H9 (cell line): ENCODE measurements at regions not wholly inside any gene's neighbourhood (a gene's known extent, or its start where the extent isn't known, plus 50 kb on each side); places are given as distances from the start of the nearest gene placed in this dataset.

Experiments
- DNase-seq: peaks from one replicate; pipeline ENCODE4 v3.0.0-alpha.2; 2017
- H2AFZ ChIP-seq: one replicate; pipeline ENCODE4 v1.6.1; 2013; ENCODE audit warnings: mild to moderate bottlenecking, low read length, control low read depth, moderate library complexity
- H2AK5ac ChIP-seq: 2 replicates; pipeline ENCODE4 v1.6.1; 2013; ENCODE audit warnings: low read length, control low read depth, mixed read lengths; ENCODE audit not compliant: insufficient read length
- H2BK120ac ChIP-seq: one replicate; pipeline ENCODE4 v1.6.1; 2013; ENCODE audit warnings: low read depth, mild to moderate bottlenecking, low read length, control low read depth, inconsistent platforms; ENCODE audit not compliant: poor library complexity, severe bottlenecking
- H2BK12ac ChIP-seq: 2 replicates; pipeline ENCODE4 v1.6.1; 2013; ENCODE audit warnings: low read length, control low read depth, mixed read lengths, low read depth; ENCODE audit not compliant: insufficient read length
- H2BK15ac ChIP-seq: 2 replicates; pipeline ENCODE4 v1.6.1; 2013; ENCODE audit warnings: low read depth, low read length, control low read depth
- H2BK20ac ChIP-seq: one replicate; pipeline ENCODE4 v1.6.1; 2013; ENCODE audit warnings: low read depth, mild to moderate bottlenecking, low read length, control low read depth, inconsistent platforms; ENCODE audit not compliant: poor library complexity, severe bottlenecking
- H2BK5ac ChIP-seq: 2 replicates; pipeline ENCODE4 v1.6.1; 2013; ENCODE audit warnings: low read length, control low read depth, mixed read lengths; ENCODE audit not compliant: insufficient read length
- H3K14ac ChIP-seq: 2 replicates; pipeline ENCODE4 v1.6.1; 2013; ENCODE audit warnings: low read length, control low read depth; ENCODE audit not compliant: insufficient read depth
- H3K18ac ChIP-seq: 2 replicates; pipeline ENCODE4 v1.6.1; 2013; ENCODE audit warnings: low read depth, mild to moderate bottlenecking, mixed read lengths, low read length, control low read depth; ENCODE audit not compliant: insufficient read length
- H3K23ac ChIP-seq: 2 replicates; pipeline ENCODE4 v1.6.1; 2013; ENCODE audit warnings: low read length, control low read depth, mixed read lengths, low read depth; ENCODE audit not compliant: insufficient read length
- H3K23me2 ChIP-seq: 2 replicates; pipeline ENCODE4 v1.6.1; 2013; ENCODE audit warnings: low read depth, mild to moderate bottlenecking, mixed read lengths, low read length, control low read depth; ENCODE audit not compliant: insufficient read length, poor library complexity, severe bottlenecking
- H3K27ac ChIP-seq: 2 replicates; pipeline ENCODE4 v1.5.1; 2013; ENCODE audit warnings: low read length, control low read depth, mixed read lengths, low read depth; ENCODE audit not compliant: insufficient read length
- H3K27me3 ChIP-seq: 2 replicates; pipeline ENCODE4 v1.6.1; 2013; ENCODE audit warnings: low read length, control low read depth, inconsistent platforms; ENCODE audit not compliant: insufficient read depth
- H3K4ac ChIP-seq: 2 replicates; pipeline ENCODE4 v1.6.1; 2013; ENCODE audit warnings: low read depth, mild to moderate bottlenecking, control low read depth, inconsistent platforms, low read length, moderate library complexity
- H3K4me1 ChIP-seq: 2 replicates; pipeline ENCODE4 v1.6.1; 2013; ENCODE audit warnings: low read length, control low read depth, inconsistent platforms; ENCODE audit not compliant: insufficient read depth
- H3K4me2 ChIP-seq: 2 replicates; pipeline ENCODE4 v1.6.1; 2013; ENCODE audit warnings: low read length, control low read depth, mixed read lengths; ENCODE audit not compliant: insufficient read length, insufficient read depth
- H3K56ac ChIP-seq: 2 replicates; pipeline ENCODE4 v1.6.1; 2013; ENCODE audit warnings: low read depth, mild to moderate bottlenecking, mixed read lengths, low read length, control low read depth; ENCODE audit not compliant: insufficient read length
- H3K79me1 ChIP-seq: 2 replicates; pipeline ENCODE4 v1.6.1; 2013; ENCODE audit warnings: low read depth, mild to moderate bottlenecking, moderate library complexity, low read length, control low read depth, inconsistent platforms; ENCODE audit not compliant: insufficient read depth, poor library complexity, severe bottlenecking
- H3K79me2 ChIP-seq: 2 replicates; pipeline ENCODE4 v1.6.1; 2013; ENCODE audit warnings: low read length, control low read depth, inconsistent platforms; ENCODE audit not compliant: insufficient read depth
- H3K9ac ChIP-seq: 2 replicates; pipeline ENCODE4 v1.6.1; 2013; ENCODE audit warnings: low read length, control low read depth, mixed read lengths; ENCODE audit not compliant: insufficient read length; ENCODE audit errors: extremely low read depth
- H3K9me3 ChIP-seq: one replicate; pipeline ENCODE4 v1.6.1; 2013; ENCODE audit warnings: low read depth, low read length, inconsistent platforms; ENCODE audit not compliant: control insufficient read depth
- H3T11ph ChIP-seq: one replicate; pipeline ENCODE4 v1.6.1; 2013; ENCODE audit warnings: mild to moderate bottlenecking, low read length, control low read depth, inconsistent platforms
- H4K20me1 ChIP-seq: one replicate; pipeline ENCODE4 v1.6.1; 2013; ENCODE audit not compliant: control insufficient read depth, insufficient read length, insufficient read depth
- H4K5ac ChIP-seq: 2 replicates; pipeline ENCODE4 v1.6.1; 2013; ENCODE audit warnings: low read depth, mild to moderate bottlenecking, mixed read lengths, low read length, control low read depth; ENCODE audit not compliant: insufficient read length
- H4K8ac ChIP-seq: replicated peaks from 2 replicates; pipeline ENCODE4 v1.6.1; 2013; ENCODE audit warnings: low read length, control low read depth, mixed read lengths, low read depth; ENCODE audit not compliant: insufficient read length
- H4K91ac ChIP-seq: 2 replicates; pipeline ENCODE4 v1.6.1; 2013; ENCODE audit warnings: low read depth, mild to moderate bottlenecking, moderate library complexity, mixed read lengths, low read length, control low read depth; ENCODE audit not compliant: insufficient read length
- H3K27ac Mint-ChIP-seq, 3 experiments: 2 replicates in 2 of 3; 3 replicates in 1 of 3; pipeline ENCODE4 v1.8.0; 2020 to 2021; ENCODE audit warnings: mixed read lengths in 3 of 3, mild to moderate bottlenecking in 1 of 3, moderate library complexity in 1 of 3
- H3K27me3 Mint-ChIP-seq: 2 replicates; pipeline ENCODE4 v1.8.0; 2021; ENCODE audit warnings: low read depth, mild to moderate bottlenecking, moderate library complexity, mixed read lengths
- H3K36me3 Mint-ChIP-seq, 3 experiments: 2 replicates in 2 of 3; 3 replicates in 1 of 3; pipeline ENCODE4 v1.8.0; 2020 to 2021; ENCODE audit warnings: low read depth in 3 of 3, mixed read lengths in 3 of 3; ENCODE audit not compliant: insufficient read depth in 1 of 3
- H3K4me1 Mint-ChIP-seq, 2 experiments: 2 replicates each; pipeline ENCODE4 v1.8.0; 2020; ENCODE audit warnings: mixed read lengths in 2 of 2
- H3K4me3 Mint-ChIP-seq, 2 experiments: 2 replicates in 1 of 2; 3 replicates in 1 of 2; pipeline ENCODE4 v1.8.0; 2020 to 2021; ENCODE audit warnings: mild to moderate bottlenecking in 2 of 2, mixed read lengths in 2 of 2, moderate library complexity in 1 of 2
- H3K9me3 Mint-ChIP-seq, 2 experiments: 2 replicates in 1 of 2; 3 replicates in 1 of 2; pipeline ENCODE4 v1.8.0; 2020; ENCODE audit warnings: mild to moderate bottlenecking in 2 of 2, mixed read lengths in 2 of 2, moderate library complexity in 1 of 2
- WGBS: extraction: QIAGEN DNeasy Blood & Tissue Kit; methylation state at CpG from one replicate; pipeline ENCODE4 v1.1.7; 2013; ENCODE audit warnings: missing lambda C conversion rate, low lambda C conversion rate, mixed read lengths; ENCODE audit not compliant: insufficient read length; ENCODE audit errors: extremely low coverage; 5-methylcytosine and 5-hydroxymethylcytosine counted together
- TF ChIP-seq, protein P1 (sequence below): fragments of 200-600 bp; sonication (generic); conservative IDR thresholded peaks from 3 replicates; pipeline ENCODE4 v1.8.0; 2021; ENCODE audit warnings: antibody characterized with exemption, mild to moderate bottlenecking

DNA sequence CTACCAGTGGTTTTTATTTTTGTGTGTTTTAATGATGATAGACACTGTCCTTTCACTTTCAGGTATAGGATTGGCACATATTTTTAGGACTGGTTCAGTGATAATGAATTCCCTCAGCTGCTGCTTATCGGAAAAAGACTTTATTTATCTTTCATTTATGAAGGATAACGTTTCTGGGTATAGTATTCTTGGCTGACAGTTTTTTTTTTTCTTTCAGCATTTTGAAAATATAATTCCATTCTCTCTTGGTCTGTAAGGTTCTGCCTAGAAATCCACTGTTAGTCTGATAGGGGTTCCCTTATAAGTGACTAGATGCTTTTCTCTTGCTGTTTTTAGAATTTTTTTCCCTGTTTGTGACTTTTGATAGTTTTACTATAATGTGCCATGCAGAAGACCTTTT, 313.1 kb downstream of the TENT5A start:
- H3K56ac ChIP-seq, result no peak overlapping the region
- no peak overlapping the region for H3K4ac ChIP-seq
- peaks cover 30 to 34% of the 10 kb centered on the region in 2 experiments for H3K9me3 Mint-ChIP-seq
- no peak for DNase-seq
- no peak overlapping the region for H4K91ac ChIP-seq
- H3K9ac ChIP-seq, result no peak overlapping the region
- H2BK5ac ChIP-seq, result no peak overlapping the region
- H2BK120ac ChIP-seq, result no peak overlapping the region
- H3K14ac ChIP-seq, result no peak overlapping the region
- no peaks in the 10 kb centered on the region for H4K20me1 ChIP-seq
- no peak overlapping the region for H2BK12ac ChIP-seq
- H3K23ac ChIP-seq, result no peak overlapping the region
- no peaks in the 10 kb centered on the region for H3K4me1 Mint-ChIP-seq
- no CpG with 5 or more reads among the region's 2 CpGs for WGBS
- no peaks in the 10 kb centered on the region for H3K23me2 ChIP-seq
- no peaks in the 10 kb centered on the region for H3K79me2 ChIP-seq
- H3K27me3 ChIP-seq, result no peaks in the 10 kb centered on the region
- H2AFZ ChIP-seq, result no peak overlapping the region
- H3K18ac ChIP-seq, result no peak overlapping the region
- no peak overlapping the region for H4K8ac ChIP-seq
- H3K4me1 ChIP-seq, result no peaks in the 10 kb centered on the region
- H2BK15ac ChIP-seq, result no peak overlapping the region
- H3K9me3 ChIP-seq, result no peaks in the 10 kb centered on the region
- H4K5ac ChIP-seq, result no peak overlapping the region
- TF ChIP-seq, protein P1, sequence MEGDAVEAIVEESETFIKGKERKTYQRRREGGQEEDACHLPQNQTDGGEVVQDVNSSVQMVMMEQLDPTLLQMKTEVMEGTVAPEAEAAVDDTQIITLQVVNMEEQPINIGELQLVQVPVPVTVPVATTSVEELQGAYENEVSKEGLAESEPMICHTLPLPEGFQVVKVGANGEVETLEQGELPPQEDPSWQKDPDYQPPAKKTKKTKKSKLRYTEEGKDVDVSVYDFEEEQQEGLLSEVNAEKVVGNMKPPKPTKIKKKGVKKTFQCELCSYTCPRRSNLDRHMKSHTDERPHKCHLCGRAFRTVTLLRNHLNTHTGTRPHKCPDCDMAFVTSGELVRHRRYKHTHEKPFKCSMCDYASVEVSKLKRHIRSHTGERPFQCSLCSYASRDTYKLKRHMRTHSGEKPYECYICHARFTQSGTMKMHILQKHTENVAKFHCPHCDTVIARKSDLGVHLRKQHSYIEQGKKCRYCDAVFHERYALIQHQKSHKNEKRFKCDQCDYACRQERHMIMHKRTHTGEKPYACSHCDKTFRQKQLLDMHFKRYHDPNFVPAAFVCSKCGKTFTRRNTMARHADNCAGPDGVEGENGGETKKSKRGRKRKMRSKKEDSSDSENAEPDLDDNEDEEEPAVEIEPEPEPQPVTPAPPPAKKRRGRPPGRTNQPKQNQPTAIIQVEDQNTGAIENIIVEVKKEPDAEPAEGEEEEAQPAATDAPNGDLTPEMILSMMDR, result no peak
- peaks cover 2 to 12% (median 11%) of the 10 kb centered on the region in 3 experiments; a peak in 4 of 7 replicates for H3K36me3 Mint-ChIP-seq
- no peak overlapping the region for H3K4me3 Mint-ChIP-seq
- no peak overlapping the region for H3K4me2 ChIP-seq
- H3K79me1 ChIP-seq, result no peaks in the 10 kb centered on the region
- H2AK5ac ChIP-seq, result no peak overlapping the region
- no peak overlapping the region for H3K27ac ChIP-seq
- H3T11ph ChIP-seq, result no peak overlapping the region
- H2BK20ac ChIP-seq, result no peak overlapping the region
- no peak overlapping the region for H3K27ac Mint-ChIP-seq
- no peaks in the 10 kb centered on the region; the same call in 1 of the 2 replicates for H3K27me3 Mint-ChIP-seq
